HepG2 (cell line): ENCODE measurements at regions not wholly inside any gene's neighbourhood (a gene's known extent, or its start where the extent isn't known, plus 50 kb on each side); places are given as distances from the start of the nearest gene placed in this dataset.

Source experiments
- ATAC-seq: fragments of 200-7000 bp; cut with Tn5 transposase; 3 replicates; pipeline ENCODE4 v1.9.1; 2020; ENCODE audit warnings: mild to moderate bottlenecking, moderate library complexity
- BruUV-seq: library from RNA; stranded (reverse); fragments of 400-500 nt; replicated peaks from 2 replicates; lab custom pipeline; 2021; lab: Mats Ljungman, UMichigan
- CTCF ChIA-PET: fragments of 300-600 bp; formaldehyde crosslinking; extraction: SDS; loops from one replicate; lab custom pipeline; 2021; ENCODE audit warnings: low total read pairs, inconsistent platforms, low intra/inter-chr PET ratio; lab: Yijun Ruan, JAX
- POLR2A ChIA-PET: fragments of 350-600 bp; sonication (Branson Sonifier 250); formaldehyde crosslinking; loops from one replicate; lab custom pipeline; 2020; ENCODE audit warnings: antibody characterized with exemption, inconsistent platforms; lab: Yijun Ruan, JAX
- DNase-seq: peaks from one replicate; pipeline ENCODE4 v3.0.0-alpha.2; 2015; ENCODE audit warnings: low spot score
- FAIRE-seq: peaks from 3 replicates; lab custom pipeline; 2011; peaks lifted over from hg19 to GRCh38; lab: Jason Lieb, UNC
- H2AFZ ChIP-seq: one replicate; pipeline ENCODE4 v1.6.1; 2011; ENCODE audit warnings: low read length, inconsistent platforms
- H3K27ac ChIP-seq: fragments of 300-600 bp; 3 replicates; pipeline ENCODE4 v1.8.0; 2011; ENCODE audit warnings: mixed run types, mild to moderate bottlenecking, mixed read lengths, low read length, inconsistent platforms; ENCODE audit not compliant: insufficient read depth; ENCODE audit errors: extremely low read length
- H3K27me3 ChIP-seq, 2 experiments: fragments of 200-600 bp in 1 of 2; 2 replicates in 1 of 2; 3 replicates in 1 of 2; pipeline versions ENCODE4 v1.6.0 to v1.8.0; 2011; ENCODE audit warnings: low read length in 2 of 2, mild to moderate bottlenecking in 2 of 2, moderate library complexity in 2 of 2, inconsistent platforms in 1 of 2; ENCODE audit not compliant: insufficient read depth in 2 of 2, control insufficient read depth in 1 of 2
- H3K36me3 ChIP-seq, 2 experiments: fragments of 200-600 bp in 1 of 2; replicated peaks in 1 of 2; 2 replicates in 1 of 2; 3 replicates in 1 of 2; pipeline versions ENCODE4 v1.5.1 to v1.8.0; 2011; ENCODE audit warnings: low read length in 2 of 2, inconsistent platforms in 1 of 2; ENCODE audit not compliant: insufficient read depth in 2 of 2, control insufficient read depth in 1 of 2
- H3K4me1 ChIP-seq: 2 replicates; pipeline ENCODE4 v1.5.1; 2012; ENCODE audit warnings: low read length, inconsistent platforms; ENCODE audit not compliant: insufficient read depth
- H3K4me2 ChIP-seq: 2 replicates; pipeline ENCODE4 v1.6.0; 2011; ENCODE audit warnings: low read depth, low read length, inconsistent platforms
- H3K4me3 ChIP-seq, 3 experiments: fragments of 200-600 bp in 1 of 3; sonication (generic), shearing (Covaris generic) in 1 of 3; replicated peaks in 1 of 3; 2 replicates each; pipeline ENCODE4 v1.5.1; 2011 to 2016; ENCODE audit warnings: low read length in 3 of 3, inconsistent platforms in 2 of 3, low read depth in 2 of 3, mild to moderate bottlenecking in 2 of 3, control low read depth in 1 of 3, mixed read lengths in 1 of 3; ENCODE audit not compliant: insufficient read depth in 1 of 3
- H3K79me2 ChIP-seq: one replicate; pipeline ENCODE4 v1.6.1; 2011; ENCODE audit warnings: low read length, inconsistent platforms; ENCODE audit not compliant: insufficient read depth
- H3K9ac ChIP-seq: 2 replicates; pipeline ENCODE4 v1.6.0; 2011; ENCODE audit warnings: mild to moderate bottlenecking, low read depth, low read length, inconsistent platforms; ENCODE audit not compliant: insufficient read depth
- H3K9me3 ChIP-seq: 2 replicates; pipeline ENCODE4 v1.5.1; 2012; ENCODE audit warnings: mild to moderate bottlenecking, low read length
- H4K20me1 ChIP-seq: 2 replicates; pipeline ENCODE4 v1.6.0; 2011; ENCODE audit warnings: inconsistent platforms, mild to moderate bottlenecking, low read length, moderate library complexity; ENCODE audit not compliant: insufficient read depth
- E2F1 ChIP-seq: sonication (generic); formaldehyde crosslinking; IDR thresholded peaks from 2 replicates; pipeline ENCODE4 v1.5.0; 2020; ENCODE audit warnings: missing genetic modification reagents
- GTF3A ChIP-seq: sonication (generic); formaldehyde crosslinking; conservative IDR thresholded peaks from 2 replicates; pipeline ENCODE4 v1.4.0; 2020; ENCODE audit warnings: mild to moderate bottlenecking, missing genetic modification reagents
- HMGXB3 ChIP-seq: sonication (generic); formaldehyde crosslinking; IDR thresholded peaks from 2 replicates; pipeline ENCODE4 v1.4.0; 2020; ENCODE audit warnings: missing genetic modification reagents, borderline replicate concordance
- PRMT3 ChIP-seq: sonication (generic); formaldehyde crosslinking; IDR thresholded peaks from 2 replicates; pipeline ENCODE4 v1.8.1; 2022; ENCODE audit warnings: low read depth, mild to moderate bottlenecking, moderate library complexity, missing genetic modification reagents, borderline replicate concordance
- SAFB2 ChIP-seq: sonication (generic); formaldehyde crosslinking; IDR thresholded peaks from 2 replicates; pipeline ENCODE4 v1.5.1; 2020; ENCODE audit warnings: missing genetic modification reagents, low read depth, mild to moderate bottlenecking, borderline replicate concordance
- ZBTB4 ChIP-seq: sonication (generic); formaldehyde crosslinking; IDR thresholded peaks from 2 replicates; pipeline ENCODE4 v1.4.0; 2020; ENCODE audit warnings: missing genetic modification reagents, mild to moderate bottlenecking, borderline replicate concordance
- ZFAT ChIP-seq: sonication (generic); formaldehyde crosslinking; conservative IDR thresholded peaks from 2 replicates; pipeline ENCODE4 v1.8.1; 2023; ENCODE audit warnings: missing genetic modification reagents, inconsistent platforms
- WGBS: methylation state at CpG from one replicate; pipeline ENCODE4 v1.1.6; 2017; ENCODE audit warnings: low lambda C conversion rate; 5-methylcytosine and 5-hydroxymethylcytosine counted together
- in situ Hi-C: cut with HindIII; loops from 2 replicates; pipeline ENCODE4 v1.10.0; 2017; ENCODE audit warnings: low pct_unique_long_range_greater_than_20kb; ENCODE audit not compliant: extremely low pct_ligation_motif_present
- intact Hi-C: fragments of 100-400 bp; cut with micrococcal nuclease; formaldehyde crosslinking; loops from one replicate; pipeline ENCODE4 v1.10.0; 2022; ENCODE audit not compliant: unreplicated experiment

GRCh38 chr14:82537831-82538230, 1004.2 kb upstream of the SEL1L start:
- no peak overlapping the region for H3K27ac ChIP-seq
- no peaks in the 10 kb centered on the region for H3K27me3 ChIP-seq
- intact Hi-C loops (no loop called here), in situ Hi-C loops (no loop called here)
- no peak overlapping the region for H3K4me2 ChIP-seq
- ChIA-PET CTCF (no interaction called here), POLR2A (no interaction called here)
- H2AFZ ChIP-seq, result no peak overlapping the region
- no TSS peak for BruUV-seq
- ATAC-seq (no peak), FAIRE-seq (no peak), DNase-seq (no peak)
- WGBS, result 1% methylated on average over 3 of the region's 3 CpGs
- H3K9ac ChIP-seq, result no peak overlapping the region
- H3K79me2 ChIP-seq, result no peaks in the 10 kb centered on the region
- no peaks in the 10 kb centered on the region for H3K4me1 ChIP-seq
- H3K9me3 ChIP-seq, result peaks cover 85% of the 10 kb centered on the region
- H3K36me3 ChIP-seq, result no peaks in the 10 kb centered on the region
- H3K4me3 ChIP-seq, result no peak overlapping the region
- TF ChIP-seq E2F1 (CRISPR knock-in tag), result no peak
- TF ChIP-seq ZBTB4 (CRISPR knock-in tag), result no peak
- TF ChIP-seq ZFAT, result no peak
- no peak for TF ChIP-seq GTF3A (CRISPR knock-in tag)
- TF ChIP-seq HMGXB3 (CRISPR knock-in tag), result no peak
- TF ChIP-seq PRMT3 (CRISPR knock-in tag), result no peak
- TF ChIP-seq SAFB2, result no peak
- H4K20me1 ChIP-seq, result no peaks in the 10 kb centered on the region
